GM13977 (cell line): ENCODE measurements at regions not wholly inside any gene's neighbourhood (a gene's known extent, or its start where the extent isn't known, plus 50 kb on each side); places are given as distances from the start of the nearest gene placed in this dataset.
A peak's percentile ranks its signal among the peaks of the same experiment; 100 is the strongest.

Experiments
- DNase-seq: peaks from one replicate; pipeline ENCODE4 v3.0.0; 2012; ENCODE audit warnings: low spot score
- in situ Hi-C: fragments of 300-500 bp; cut with MboI; formaldehyde crosslinking; loops from one replicate; pipeline ENCODE4 v1.12.0; 2022; ENCODE audit warnings: low sequenced_read_pairs, low pct_unique_long_range_greater_than_20kb, mixed read lengths, inconsistent platforms; ENCODE audit not compliant: unreplicated experiment
- TF ChIP-seq, protein P1 (sequence below): IDR thresholded peaks from 2 replicates; pipeline ENCODE4 v1.5.1; 2012; ENCODE audit warnings: mild to moderate bottlenecking, control low read depth; ENCODE audit not compliant: insufficient read depth; ENCODE audit errors: extremely low read depth, missing control alignments

DNA sequence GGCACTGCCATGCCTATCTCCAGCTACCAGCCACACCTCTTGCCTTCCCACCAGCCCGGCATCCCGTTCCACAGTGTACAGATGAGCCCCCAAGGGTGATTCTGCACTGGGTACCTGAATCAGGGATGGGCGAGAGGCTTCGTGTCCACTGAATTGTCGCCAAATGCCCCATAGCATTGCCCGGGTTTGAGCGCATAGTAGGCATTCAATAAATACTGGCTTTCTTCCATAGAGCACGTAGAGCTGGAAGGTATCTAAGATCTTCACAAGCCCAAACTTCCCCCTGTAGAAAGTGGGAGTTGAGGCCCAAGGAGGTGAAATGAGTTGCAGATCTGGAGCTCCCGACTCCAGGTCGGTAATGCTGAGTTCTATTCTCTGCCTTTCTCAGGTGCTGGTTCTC lies 358.7 kb downstream of the LPIN1 start:
- in situ Hi-C loops, result no loop called here
- DNase-seq, result no peak
- TF ChIP-seq, protein P1, sequence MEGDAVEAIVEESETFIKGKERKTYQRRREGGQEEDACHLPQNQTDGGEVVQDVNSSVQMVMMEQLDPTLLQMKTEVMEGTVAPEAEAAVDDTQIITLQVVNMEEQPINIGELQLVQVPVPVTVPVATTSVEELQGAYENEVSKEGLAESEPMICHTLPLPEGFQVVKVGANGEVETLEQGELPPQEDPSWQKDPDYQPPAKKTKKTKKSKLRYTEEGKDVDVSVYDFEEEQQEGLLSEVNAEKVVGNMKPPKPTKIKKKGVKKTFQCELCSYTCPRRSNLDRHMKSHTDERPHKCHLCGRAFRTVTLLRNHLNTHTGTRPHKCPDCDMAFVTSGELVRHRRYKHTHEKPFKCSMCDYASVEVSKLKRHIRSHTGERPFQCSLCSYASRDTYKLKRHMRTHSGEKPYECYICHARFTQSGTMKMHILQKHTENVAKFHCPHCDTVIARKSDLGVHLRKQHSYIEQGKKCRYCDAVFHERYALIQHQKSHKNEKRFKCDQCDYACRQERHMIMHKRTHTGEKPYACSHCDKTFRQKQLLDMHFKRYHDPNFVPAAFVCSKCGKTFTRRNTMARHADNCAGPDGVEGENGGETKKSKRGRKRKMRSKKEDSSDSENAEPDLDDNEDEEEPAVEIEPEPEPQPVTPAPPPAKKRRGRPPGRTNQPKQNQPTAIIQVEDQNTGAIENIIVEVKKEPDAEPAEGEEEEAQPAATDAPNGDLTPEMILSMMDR, result no peak

DNA sequence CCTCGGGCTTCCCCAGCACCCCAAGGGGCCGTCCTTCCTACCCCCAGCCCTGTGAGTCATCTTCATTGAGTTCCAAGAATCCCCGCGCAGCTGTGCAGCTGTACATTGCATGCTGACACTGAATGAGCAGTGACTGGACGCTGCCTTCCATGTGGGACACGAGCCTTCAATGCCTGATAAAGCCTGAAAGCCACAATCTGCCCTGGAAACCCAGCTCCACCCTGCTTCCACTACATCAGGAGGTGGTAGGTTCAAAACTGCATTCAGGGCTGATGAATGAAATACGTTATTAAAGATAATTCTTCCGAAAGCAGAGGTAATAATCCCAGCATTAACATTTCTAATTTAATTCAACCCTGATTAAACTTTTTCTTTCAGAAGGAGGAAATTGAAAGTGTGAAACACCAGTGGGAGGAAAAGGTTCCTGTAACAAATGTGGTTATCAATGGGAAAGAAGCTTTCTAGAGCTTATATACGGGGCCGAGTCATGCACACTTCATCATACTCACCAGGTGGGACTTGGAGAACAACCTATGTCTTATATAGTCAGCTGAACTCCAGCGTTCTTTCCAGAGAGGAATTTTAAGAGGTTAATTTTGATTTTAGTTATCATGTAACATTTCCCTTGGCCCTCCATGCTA lies 360.1 kb downstream of the LPIN1 start:
- DNase-seq, result peak; percentile 15
- in situ Hi-C loops, result no loop called here
- TF ChIP-seq, protein P1, result no peak

DNA sequence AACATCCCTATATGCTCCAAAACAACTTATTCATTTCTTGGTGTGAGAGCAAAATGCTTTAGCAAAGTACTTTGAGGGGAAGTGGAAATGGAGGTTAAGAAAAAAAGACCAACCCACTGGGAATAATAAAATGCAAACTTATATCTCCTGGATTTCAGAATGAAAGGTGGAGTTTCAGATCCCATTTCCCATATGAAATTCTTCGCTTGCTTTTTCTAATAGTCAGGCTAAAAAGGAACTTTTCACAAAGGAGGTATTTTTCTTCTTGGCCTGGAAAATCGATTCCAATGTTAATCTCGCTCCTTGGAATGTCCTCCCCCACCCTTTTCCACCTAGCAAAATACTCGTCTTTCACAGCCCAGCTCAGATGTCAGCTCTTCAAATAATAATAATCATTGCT lies 360.9 kb downstream of the LPIN1 start:
- DNase-seq, result no peak
- in situ Hi-C loops, result no loop called here
- TF ChIP-seq, protein P1, result no peak

DNA sequence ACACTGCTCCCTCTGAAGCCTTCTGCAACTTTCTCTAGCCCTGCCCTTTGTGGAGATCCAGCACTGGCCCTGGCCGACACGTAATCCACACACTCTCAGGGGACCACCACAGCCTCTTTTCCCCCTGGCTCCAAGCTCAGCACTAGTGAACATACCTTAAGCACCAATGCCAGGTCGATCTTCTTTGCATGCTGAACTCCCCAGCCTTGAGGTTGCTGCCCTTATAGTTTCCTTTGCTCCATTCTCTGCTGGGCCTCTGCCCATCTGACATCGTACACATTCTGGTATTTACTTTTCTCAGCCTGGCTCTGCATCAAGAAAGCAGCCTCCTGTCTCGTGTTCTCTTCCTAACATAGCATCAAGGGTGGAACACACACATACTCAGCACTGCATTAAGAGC lies 361.5 kb downstream of the LPIN1 start:
- DNase-seq, result no peak
- in situ Hi-C loops, result no loop called here
- TF ChIP-seq, protein P1, result no peak

DNA sequence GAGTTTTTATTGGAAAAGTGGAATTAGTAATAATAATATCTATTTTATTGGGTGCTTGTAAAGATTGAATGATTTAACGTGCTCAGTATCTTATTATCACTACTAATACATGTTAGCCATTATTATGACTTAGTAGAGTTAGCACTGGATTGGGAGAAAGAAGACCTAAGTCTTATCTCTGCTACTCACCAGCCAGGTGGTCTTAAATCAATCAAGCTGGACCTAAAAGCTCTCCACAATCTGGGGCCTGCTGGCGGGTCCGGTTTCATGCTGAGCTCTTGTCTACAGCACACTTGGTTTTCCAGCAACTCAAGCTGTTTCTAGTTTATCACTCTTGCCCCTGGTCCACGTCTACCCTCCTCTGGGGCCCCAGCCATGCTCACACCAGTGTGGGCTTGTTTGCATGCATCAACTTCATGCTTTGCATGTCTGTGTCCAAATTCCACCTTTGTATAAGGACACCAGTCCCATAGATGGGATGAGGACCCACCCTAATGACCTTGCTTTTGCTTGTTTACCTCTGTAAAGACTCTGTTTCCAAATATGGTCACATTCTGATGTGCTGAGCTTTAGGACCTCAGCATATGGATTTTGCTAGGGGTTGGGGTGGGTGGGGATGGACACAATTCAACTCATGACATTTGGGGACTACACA lies 363.1 kb downstream of the LPIN1 start:
- in situ Hi-C loops, result no loop called here
- TF ChIP-seq, protein P1, result no peak
- DNase-seq, result no peak

DNA sequence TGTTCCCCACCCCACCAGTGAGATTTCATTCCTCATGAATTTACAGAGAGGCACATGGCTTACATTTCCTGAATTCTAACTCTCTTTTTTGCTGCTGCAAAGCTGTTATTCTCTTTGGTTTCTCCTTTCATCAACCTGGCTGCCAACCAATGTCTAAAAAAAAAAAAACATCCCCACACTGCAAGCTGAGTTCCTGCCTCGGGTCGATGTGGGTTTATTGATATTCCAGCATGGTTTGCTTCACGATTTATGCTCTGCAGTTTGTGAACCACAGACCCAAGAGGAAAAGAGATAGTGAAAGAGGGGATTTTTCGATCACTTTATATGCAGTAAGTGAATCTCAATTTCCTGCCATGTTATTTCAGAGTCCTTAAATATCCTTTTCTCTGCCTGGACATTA lies 363.6 kb downstream of the LPIN1 start:
- TF ChIP-seq, protein P1, result no peak
- in situ Hi-C loops, result no loop called here

More for the DNA sequence above, 363.6 kb downstream of the LPIN1 start:
- no peak for DNase-seq
